HCT116 (cell line): ENCODE measurements at regions not wholly inside any gene's neighbourhood (a gene's known extent, or its start where the extent isn't known, plus 50 kb on each side); places are given as distances from the start of the nearest gene placed in this dataset.

Source experiments
- ATAC-seq: fragments of 200-7000 bp; cut with Tn5 transposase; 2 replicates; pipeline ENCODE4 v1.9.1; 2020; ENCODE audit warnings: mild to moderate bottlenecking, moderate library complexity
- BruUV-seq: library from RNA; stranded (reverse); fragments of 400-500 nt; replicated peaks from 2 replicates; lab custom pipeline; 2021; lab: Mats Ljungman, UMichigan
- CTCF ChIA-PET: fragments of 300-600 bp; sonication (Branson Sonifier 250); formaldehyde crosslinking; loops from one replicate; lab custom pipeline; 2021; ENCODE audit warnings: antibody characterized with exemption; lab: Charles Lee
- POLR2A ChIA-PET: fragments of 300-600, 350-600 bp; sonication (Branson Sonifier 250); formaldehyde crosslinking; loops from one replicate; lab custom pipeline; 2021; ENCODE audit warnings: antibody characterized with exemption; lab: Charles Lee
- RAD21 ChIA-PET, 2 experiments: fragments of 300-600 bp; sonication (Branson Sonifier 250); formaldehyde crosslinking; loops; one replicate each; lab custom pipeline; 2023; ENCODE audit warnings: low total read pairs in 2 of 2; ENCODE audit not compliant: uncharacterized antibody in 2 of 2, unreplicated experiment in 2 of 2, low non-redundant PET in 1 of 2; lab: Charles Lee
- DNase-seq: peaks from one replicate; pipeline ENCODE4 v3.0.0-alpha.2; 2010; ENCODE audit warnings: low read depth, low spot score
- H2AFZ ChIP-seq: fragments of 200-600 bp; shearing (Covaris generic), sonication (generic); 2 replicates; pipeline ENCODE4 v1.6.1; 2017; ENCODE audit warnings: low read depth, mixed run types, mixed read lengths, antibody characterized with exemption, low read length; ENCODE audit not compliant: poor library complexity, severe bottlenecking
- H3K27ac ChIP-seq: 2 replicates; pipeline ENCODE4 v1.5.1; 2012; ENCODE audit warnings: low read depth, low read length
- H3K27me3 ChIP-seq: fragments of 200-600 bp; sonication (generic); 2 replicates; pipeline ENCODE4 v1.6.1; 2016; ENCODE audit warnings: mixed run types, low read length, mixed read lengths; ENCODE audit not compliant: insufficient read depth
- H3K36me3 ChIP-seq, 2 experiments: fragments of 200-500 bp in 1 of 2; fragments of 200-600 bp in 1 of 2; sonication (Bioruptor generic) in 1 of 2; sonication (generic) in 1 of 2; 2 replicates each; pipeline versions ENCODE4 v1.5.1 to v1.6.1; 2014 to 2016; ENCODE audit warnings: low read length in 2 of 2, inconsistent platforms in 1 of 2, mixed read lengths in 1 of 2, mixed run types in 1 of 2; ENCODE audit not compliant: insufficient read depth in 2 of 2, control insufficient read depth in 1 of 2
- H3K4me1 ChIP-seq, 2 experiments: fragments of 200-600 bp in 1 of 2; sonication (generic) in 1 of 2; 2 replicates each; pipeline versions ENCODE4 v1.5.1 to v1.6.1; 2012 to 2017; ENCODE audit warnings: low read length in 2 of 2, inconsistent platforms in 1 of 2, mild to moderate bottlenecking in 1 of 2, mixed read lengths in 1 of 2, mixed run types in 1 of 2, moderate library complexity in 1 of 2; ENCODE audit not compliant: insufficient read depth in 2 of 2, control insufficient read depth in 1 of 2
- H3K4me2 ChIP-seq: fragments of 200-600 bp; sonication (generic); 2 replicates; pipeline ENCODE4 v1.6.1; 2017; ENCODE audit warnings: mixed run types, low read length, mixed read lengths
- H3K4me3 ChIP-seq, 2 experiments: fragments of 200-600 bp in 1 of 2; sonication (generic) in 1 of 2; replicated peaks in 1 of 2; 2 replicates each; pipeline ENCODE4 v1.5.1; 2011 to 2016; ENCODE audit warnings: low read length in 2 of 2, control low read depth in 1 of 2, low read depth in 1 of 2, mild to moderate bottlenecking in 1 of 2, mixed read lengths in 1 of 2, mixed run types in 1 of 2
- H3K79me2 ChIP-seq: fragments of 200-600 bp; sonication (generic); 2 replicates; pipeline ENCODE4 v1.6.1; 2017; ENCODE audit warnings: mild to moderate bottlenecking, mixed run types, low read length, moderate library complexity, mixed read lengths; ENCODE audit not compliant: insufficient read depth
- H3K9ac ChIP-seq: fragments of 200-600 bp; sonication (generic); 2 replicates; pipeline ENCODE4 v1.6.1; 2016; ENCODE audit warnings: low read length, mixed read lengths
- H3K9me2 ChIP-seq: fragments of 200-600 bp; sonication (generic), shearing (Covaris generic); 2 replicates; pipeline ENCODE4 v1.6.1; 2017; ENCODE audit warnings: mixed run types, mild to moderate bottlenecking, moderate library complexity; ENCODE audit not compliant: insufficient read depth
- H3K9me3 ChIP-seq, 2 experiments: fragments of 200-500 bp in 1 of 2; fragments of 200-600 bp in 1 of 2; sonication (Bioruptor generic) in 1 of 2; sonication (generic) in 1 of 2; 2 replicates each; pipeline ENCODE4 v1.6.1; 2014 to 2017; ENCODE audit warnings: low read length in 2 of 2, mixed read lengths in 2 of 2, inconsistent platforms in 1 of 2, low read depth in 1 of 2, mild to moderate bottlenecking in 1 of 2, mixed run types in 1 of 2, moderate library complexity in 1 of 2; ENCODE audit not compliant: control insufficient read depth in 1 of 2, insufficient read depth in 1 of 2
- H4K20me1 ChIP-seq: fragments of 200-600 bp; sonication (generic), shearing (Covaris generic); 2 replicates; pipeline ENCODE4 v1.6.1; 2017; ENCODE audit warnings: mixed run types, mild to moderate bottlenecking, moderate library complexity; ENCODE audit not compliant: insufficient read depth
- CBX3 ChIP-seq: IDR thresholded peaks from 2 replicates; pipeline ENCODE4 v1.6.1; 2012; ENCODE audit warnings: low read depth
- CEBPB ChIP-seq: IDR thresholded peaks from 2 replicates; pipeline ENCODE4 v1.6.1; 2012; ENCODE audit warnings: low read depth
- EZH2phosphoT487 ChIP-seq: fragments of 200-600 bp; IDR thresholded peaks from 2 replicates; pipeline ENCODE4 v1.6.1; 2018; ENCODE audit warnings: antibody characterized with exemption, borderline replicate concordance
- FOSL1 ChIP-seq: IDR thresholded peaks from 2 replicates; pipeline ENCODE4 v1.6.1; 2012; ENCODE audit warnings: low read depth
- JUND ChIP-seq: IDR thresholded peaks from 2 replicates; pipeline ENCODE4 v1.6.1; 2012
- RAD21 ChIP-seq: IDR thresholded peaks from 2 replicates; pipeline ENCODE4 v1.6.1; 2012; ENCODE audit warnings: low read depth, mild to moderate bottlenecking
- REST ChIP-seq: IDR thresholded peaks from 2 replicates; pipeline ENCODE4 v1.6.1; 2012; ENCODE audit warnings: low read depth
- TCF7L2 ChIP-seq: IDR thresholded peaks from 2 replicates; pipeline ENCODE4 v1.7.0; 2011; ENCODE audit warnings: borderline replicate concordance, inconsistent platforms; ENCODE audit not compliant: insufficient read depth, insufficient read length; ENCODE audit errors: extremely low read depth
- ZBTB33 ChIP-seq: IDR thresholded peaks from 2 replicates; pipeline ENCODE4 v1.6.1; 2011; ENCODE audit warnings: mild to moderate bottlenecking, low read length, moderate library complexity; ENCODE audit not compliant: insufficient replicate concordance; ENCODE audit errors: extremely low read depth
- ZNF274 ChIP-seq: fragments of 200-500 bp; sonication (Bioruptor generic); IDR thresholded peaks from 2 replicates; pipeline ENCODE4 v1.6.1; 2014; ENCODE audit warnings: mild to moderate bottlenecking, low read depth, low read length, inconsistent platforms
- intact Hi-C: fragments of 100-400 bp; cut with micrococcal nuclease; formaldehyde crosslinking; loops from 2 replicates; pipeline ENCODE4 v1.10.0; 2022

DNA sequence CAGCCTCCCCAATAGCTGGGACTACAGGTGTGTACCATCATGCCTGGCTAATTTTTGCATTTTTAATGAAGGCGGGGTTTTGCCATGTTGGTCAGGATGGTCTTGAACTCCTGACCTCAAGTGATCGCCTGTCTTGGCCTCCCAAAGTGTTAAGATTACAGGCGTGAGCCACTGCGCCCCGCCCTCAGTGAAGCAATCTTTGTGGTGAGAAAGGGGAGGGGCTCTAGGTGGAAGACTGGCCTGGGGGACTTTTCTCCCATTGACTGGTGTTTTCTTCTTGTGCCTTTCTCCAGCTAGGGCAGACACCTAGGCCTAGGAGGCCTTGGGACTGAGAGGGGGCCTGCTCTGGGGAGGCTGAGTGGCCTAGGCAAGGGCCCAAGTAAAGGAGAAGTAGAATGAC is 84.1 kb downstream of the DNAAF9 start:
- no peak overlapping the region for H3K4me2 ChIP-seq
- intact Hi-C loops, result no loop called here
- ChIA-PET CTCF (no interaction called here), POLR2A (interaction anchor here (0.7 kb wide), 1 partner anchor 9 kb away, joined by 5 read pairs; no protein-coding TSS in a partner anchor), RAD21 (no interaction called here)
- no peaks in the 10 kb centered on the region for H3K79me2 ChIP-seq
- no peak overlapping the region for H3K4me3 ChIP-seq
- no peaks in the 10 kb centered on the region for H3K4me1 ChIP-seq
- no peaks in the 10 kb centered on the region for H3K9me3 ChIP-seq
- H3K36me3 ChIP-seq, result no peaks in the 10 kb centered on the region
- no peaks in the 10 kb centered on the region for H4K20me1 ChIP-seq
- DNase-seq (no peak), ATAC-seq (no peak)
- no peaks in the 10 kb centered on the region for H3K27me3 ChIP-seq
- H3K9me2 ChIP-seq, result no peaks in the 10 kb centered on the region
- H3K9ac ChIP-seq, result no peak overlapping the region
- H3K27ac ChIP-seq, result no peak overlapping the region
- H2AFZ ChIP-seq, result no peak overlapping the region
- TF ChIP-seq CBX3 (no peak), ZBTB33 (no peak), RAD21 (no peak), JUND (no peak), EZH2phosphoT487 (no peak), FOSL1 (no peak), TCF7L2 (no peak), CEBPB (no peak), ZNF274 (no peak), REST (no peak)
- BruUV-seq, result no TSS peak
